GM19455 (cell line): ENCODE measurements at regions not wholly inside any gene's neighbourhood (a gene's known extent, or its start where the extent isn't known, plus 50 kb on each side); places are given as distances from the start of the nearest gene placed in this dataset.

Source experiments
- ATAC-seq: cut with Tn5 transposase; IDR thresholded peaks from one replicate; pipeline ENCODE4 v1.9.1; 2021; ENCODE audit not compliant: unreplicated experiment

GRCh38 chr10:7478727-7479457 is 68.1 kb upstream of the SFMBT2 start:
- no peak for ATAC-seq

- ATAC-seq = peak; percentile 43
Measured at GRCh38 chr10:7477538-7478334, 66.9 kb upstream of the SFMBT2 start.

GRCh38 chr10:7475939-7476338 is 65.1 kb upstream of the SFMBT2 start:
- no peak for ATAC-seq

GRCh38 chr10:7475046-7475911 is 64.4 kb upstream of the SFMBT2 start:
- no peak for ATAC-seq

GRCh38 chr10:7474388-7474787 is 63.6 kb upstream of the SFMBT2 start:
- ATAC-seq = no peak

- no peak for ATAC-seq
Measured at GRCh38 chr10:7473474-7473873, 62.6 kb upstream of the SFMBT2 start.

GRCh38 chr10:7471720-7472367 is 61.0 kb upstream of the SFMBT2 start:
- ATAC-seq = peak; percentile 88

- no peak for ATAC-seq
Measured at GRCh38 chr10:7470371-7470770, 59.5 kb upstream of the SFMBT2 start.

- ATAC-seq = no peak
Measured at GRCh38 chr10:7467031-7467667, 56.3 kb upstream of the SFMBT2 start.

- ATAC-seq = no peak
Measured at GRCh38 chr10:7464691-7465090, 53.9 kb upstream of the SFMBT2 start.
